Sigmoid colon (tissue), 6 donors: ENCODE measurements at regions not wholly inside any gene's neighbourhood (a gene's known extent, or its start where the extent isn't known, plus 50 kb on each side); places are given as distances from the start of the nearest gene placed in this dataset.

Experiments used
- DNase-seq: peaks from one replicate; pipeline ENCODE4 v3.0.0-alpha.2; 2019
- H3K27ac ChIP-seq, 4 donors: fragments of 200-600 bp; sonication (generic); one replicate each; pipeline ENCODE4 v1.5.1; 2016 to 2019; ENCODE audit warnings: mild to moderate bottlenecking in 1 of 4
- H3K27me3 ChIP-seq, 3 donors: fragments of 200-600 bp; sonication (generic); one replicate each; pipeline ENCODE4 v1.5.1; 2019; ENCODE audit warnings: mild to moderate bottlenecking in 1 of 3
- H3K36me3 ChIP-seq, 4 donors: fragments of 200-600 bp; sonication (generic); one replicate each; pipeline ENCODE4 v1.5.1; 2016 to 2019
- H3K4me1 ChIP-seq, 4 donors: fragments of 200-600 bp; sonication (generic); one replicate each; pipeline ENCODE4 v1.5.1; 2017 to 2019
- H3K4me3 ChIP-seq, 4 donors: fragments of 200-600 bp; sonication (generic); one replicate each; pipeline ENCODE4 v1.5.1; 2017 to 2019; ENCODE audit warnings: mild to moderate bottlenecking in 2 of 4, moderate library complexity in 1 of 4
- H3K9me3 ChIP-seq, 4 donors: fragments of 200-600 bp in 3 of 4; sonication (generic) in 3 of 4; one replicate each; pipeline versions ENCODE4 v1.5.1 to v1.6.1; 2013 to 2019
- EP300 ChIP-seq, 4 donors: sonication (generic); formaldehyde crosslinking; IDR thresholded peaks; one replicate each; pipeline ENCODE4 v1.6.1; 2017; ENCODE audit warnings: antibody characterized with exemption in 4 of 4
- POLR2A ChIP-seq, 2 donors: fragments of 450-650 bp; IDR thresholded peaks; one replicate each; pipeline ENCODE4 v1.6.1; 2016; ENCODE audit warnings: antibody characterized with exemption in 2 of 2, mild to moderate bottlenecking in 2 of 2, moderate library complexity in 2 of 2
- POLR2AphosphoS5 ChIP-seq, 4 donors: sonication (generic); formaldehyde crosslinking; IDR thresholded peaks; one replicate each; pipeline ENCODE4 v1.6.1; 2017; ENCODE audit warnings: antibody characterized with exemption in 4 of 4
- WGBS, 2 donors: extraction: QIAGEN DNeasy Blood & Tissue Kit; methylation state at CpG; one replicate each; pipeline ENCODE4 v1.1.7; 2013; 5-methylcytosine and 5-hydroxymethylcytosine counted together
- intact Hi-C: fragments of 100-400 bp; cut with DNase I; formaldehyde crosslinking; loops from one replicate; pipeline ENCODE4 v1.15.1; 2023
- TF ChIP-seq, protein P1 (sequence below), 4 experiments: fragments of 450-650 bp in 3 of 4; fragments of 200-600 bp in 1 of 4; IDR thresholded peaks; one replicate each; pipeline ENCODE4 v1.5.1; 2016 to 2019; ENCODE audit warnings: antibody characterized with exemption in 4 of 4, mild to moderate bottlenecking in 3 of 4, moderate library complexity in 2 of 4
- donor health status: healthy with polysubstance abuse.
- donor health status: healthy.

DNA sequence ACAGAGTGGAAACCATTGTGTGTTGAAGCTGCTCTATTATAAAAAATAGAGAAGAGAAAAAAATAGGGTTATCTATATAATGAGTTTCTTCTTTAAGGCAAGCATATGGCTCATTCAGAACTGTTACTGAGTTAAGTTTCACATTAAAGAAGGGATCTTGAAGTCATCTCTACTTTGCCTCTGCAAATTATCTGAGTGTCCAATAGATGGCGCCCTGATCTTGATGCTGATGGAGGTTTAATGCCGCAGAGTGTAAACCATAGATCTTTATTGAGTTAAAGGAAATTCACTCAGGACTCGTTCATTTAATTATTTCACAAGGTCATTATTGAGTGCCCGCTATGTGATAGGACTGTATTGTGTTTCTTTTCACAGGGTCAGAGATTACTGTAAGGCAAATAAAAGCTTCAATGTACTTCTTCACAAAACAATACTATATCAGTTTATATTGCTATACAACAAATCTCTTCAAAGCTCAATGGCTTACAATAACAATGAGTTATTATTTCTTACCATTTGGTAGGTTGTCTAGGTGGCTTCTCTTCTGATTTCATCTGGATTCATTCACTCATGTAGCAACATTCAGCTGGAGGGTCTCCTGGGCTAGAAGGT, 171.4 kb downstream of the NSUN3 start:
- no peak overlapping the region for H3K4me3 ChIP-seq
- DNase-seq = no peak
- H3K9me3 ChIP-seq = peaks cover 0 to 4% (median 0%) of the 10 kb centered on the region in 4 donors
- no peak overlapping the region for H3K27ac ChIP-seq
- intact Hi-C loops = no loop called here
- H3K27me3 ChIP-seq = no peaks in the 10 kb centered on the region
- H3K36me3 ChIP-seq = no peaks in the 10 kb centered on the region
- H3K4me1 ChIP-seq = no peaks in the 10 kb centered on the region
- WGBS, 2 donors = 6 to 29% methylated on average over 4 of the region's 4 CpGs
- TF ChIP-seq, protein P1, sequence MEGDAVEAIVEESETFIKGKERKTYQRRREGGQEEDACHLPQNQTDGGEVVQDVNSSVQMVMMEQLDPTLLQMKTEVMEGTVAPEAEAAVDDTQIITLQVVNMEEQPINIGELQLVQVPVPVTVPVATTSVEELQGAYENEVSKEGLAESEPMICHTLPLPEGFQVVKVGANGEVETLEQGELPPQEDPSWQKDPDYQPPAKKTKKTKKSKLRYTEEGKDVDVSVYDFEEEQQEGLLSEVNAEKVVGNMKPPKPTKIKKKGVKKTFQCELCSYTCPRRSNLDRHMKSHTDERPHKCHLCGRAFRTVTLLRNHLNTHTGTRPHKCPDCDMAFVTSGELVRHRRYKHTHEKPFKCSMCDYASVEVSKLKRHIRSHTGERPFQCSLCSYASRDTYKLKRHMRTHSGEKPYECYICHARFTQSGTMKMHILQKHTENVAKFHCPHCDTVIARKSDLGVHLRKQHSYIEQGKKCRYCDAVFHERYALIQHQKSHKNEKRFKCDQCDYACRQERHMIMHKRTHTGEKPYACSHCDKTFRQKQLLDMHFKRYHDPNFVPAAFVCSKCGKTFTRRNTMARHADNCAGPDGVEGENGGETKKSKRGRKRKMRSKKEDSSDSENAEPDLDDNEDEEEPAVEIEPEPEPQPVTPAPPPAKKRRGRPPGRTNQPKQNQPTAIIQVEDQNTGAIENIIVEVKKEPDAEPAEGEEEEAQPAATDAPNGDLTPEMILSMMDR (IDR thresholded peaks at IDR 0.05) = peak in 3 of 4 experiments; percentile 52 to 67 (median 64)
- no peak for TF ChIP-seq EP300 (IDR thresholded peaks at IDR 0.05)

DNA sequence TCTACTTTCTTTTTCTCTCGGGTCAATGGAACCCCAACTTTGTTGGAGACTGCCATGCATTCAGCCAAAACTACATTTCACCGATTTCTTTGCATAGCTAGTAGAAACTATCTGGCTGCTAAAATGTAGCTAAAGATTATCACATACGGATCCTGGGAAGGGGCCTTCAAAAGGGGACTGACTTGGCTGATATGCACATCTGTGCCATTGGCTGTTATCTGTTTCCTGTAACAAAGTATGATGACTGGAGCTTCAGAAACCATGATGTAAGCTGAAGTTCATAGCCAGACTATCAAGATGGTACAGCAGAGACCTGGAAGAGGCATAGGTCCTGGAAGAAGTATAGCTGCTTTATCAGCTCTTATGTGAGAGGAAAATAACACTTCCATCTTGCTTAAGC, 179.1 kb downstream of the NSUN3 start:
- Histone ChIP-seq H3K4me1 (peaks cover 0 to 17% (median 12%) of the 10 kb centered on the region in 4 donors), H3K9me3 (no peaks in the 10 kb centered on the region), H3K36me3 (no peaks in the 10 kb centered on the region), H3K4me3 (no peak overlapping the region), H3K27me3 (no peaks in the 10 kb centered on the region), H3K27ac (no peak overlapping the region)
- intact Hi-C loops = no loop called here
- 76 to 88% methylated on average over 3 of the region's 3 CpGs for WGBS, 2 donors
- no peak for TF ChIP-seq EP300 (IDR thresholded peaks at IDR 0.05)
- no peak for TF ChIP-seq POLR2AphosphoS5 (IDR thresholded peaks at IDR 0.05)
- TF ChIP-seq, protein P1 (IDR thresholded peaks at IDR 0.05) = no peak
- DNase-seq = no peak

DNA sequence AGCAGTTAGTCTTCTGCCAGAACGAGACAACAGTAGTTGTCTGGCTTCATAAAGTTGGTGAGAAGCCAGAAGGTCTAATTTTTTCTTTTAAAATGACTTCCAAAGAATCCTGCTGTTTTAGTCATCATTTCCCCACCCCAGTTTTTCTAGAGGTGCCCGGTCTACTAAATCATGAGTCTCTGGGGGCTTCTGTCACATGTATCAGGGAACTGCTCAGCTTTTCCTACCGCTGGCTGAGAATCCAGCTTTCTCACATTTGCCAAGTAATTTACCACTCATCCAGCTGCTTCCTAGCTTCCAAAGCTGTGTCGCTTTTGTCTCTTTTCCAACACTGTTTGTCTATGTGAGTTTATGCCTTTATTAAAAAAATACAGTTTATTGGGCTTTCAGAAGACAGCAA, 183.3 kb downstream of the NSUN3 start:
- Histone ChIP-seq H3K4me3 (no peak overlapping the region), H3K27me3 (no peaks in the 10 kb centered on the region), H3K9me3 (no peaks in the 10 kb centered on the region), H3K27ac (peak overlapping the region in 3 of 4 donors; percentile 39 to 57 (median 42)), H3K4me1 (peaks cover 0 to 39% (median 15%) of the 10 kb centered on the region in 4 donors), H3K36me3 (no peaks in the 10 kb centered on the region)
- intact Hi-C loops = no loop called here
- TF ChIP-seq POLR2A (IDR thresholded peaks at IDR 0.05) = no peak
- TF ChIP-seq EP300 (IDR thresholded peaks at IDR 0.05) = no peak
- no peak for TF ChIP-seq POLR2AphosphoS5 (IDR thresholded peaks at IDR 0.05)
- TF ChIP-seq, protein P1 (IDR thresholded peaks at IDR 0.05) = no peak
- DNase-seq = no peak
- WGBS, 2 donors = 72 to 74% methylated on average over 4 of the region's 4 CpGs

DNA sequence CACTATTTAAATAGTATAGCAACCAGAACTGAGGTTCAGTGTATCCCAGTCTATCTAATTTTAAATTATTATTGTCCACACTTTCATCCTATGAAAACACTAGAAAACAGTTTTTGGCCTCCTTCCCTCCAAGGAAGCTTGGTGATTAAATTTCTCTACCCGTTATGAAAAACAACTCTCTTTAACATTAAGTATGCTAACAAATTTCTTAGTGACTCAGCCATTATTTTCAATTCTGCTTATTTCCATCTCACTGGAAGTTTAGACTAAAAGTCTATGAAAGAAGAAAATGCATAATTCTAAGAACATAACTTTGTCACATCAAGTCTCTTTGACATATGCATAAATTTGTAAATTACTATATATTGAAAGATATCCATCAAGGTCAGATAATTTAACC, 185.2 kb downstream of the NSUN3 start:
- Histone ChIP-seq H3K9me3 (no peaks in the 10 kb centered on the region), H3K27me3 (no peaks in the 10 kb centered on the region), H3K4me1 (peaks cover 0 to 51% (median 22%) of the 10 kb centered on the region in 4 donors), H3K36me3 (no peaks in the 10 kb centered on the region), H3K4me3 (no peak overlapping the region), H3K27ac (no peak overlapping the region)
- WGBS, 2 donors = 78 to 81% methylated on average over 1 of the region's 1 CpG
- no peak for TF ChIP-seq EP300 (IDR thresholded peaks at IDR 0.05)
- no peak for TF ChIP-seq POLR2A (IDR thresholded peaks at IDR 0.05)
- TF ChIP-seq POLR2AphosphoS5 (IDR thresholded peaks at IDR 0.05) = no peak
- intact Hi-C loops = no loop called here
- DNase-seq = no peak

DNA sequence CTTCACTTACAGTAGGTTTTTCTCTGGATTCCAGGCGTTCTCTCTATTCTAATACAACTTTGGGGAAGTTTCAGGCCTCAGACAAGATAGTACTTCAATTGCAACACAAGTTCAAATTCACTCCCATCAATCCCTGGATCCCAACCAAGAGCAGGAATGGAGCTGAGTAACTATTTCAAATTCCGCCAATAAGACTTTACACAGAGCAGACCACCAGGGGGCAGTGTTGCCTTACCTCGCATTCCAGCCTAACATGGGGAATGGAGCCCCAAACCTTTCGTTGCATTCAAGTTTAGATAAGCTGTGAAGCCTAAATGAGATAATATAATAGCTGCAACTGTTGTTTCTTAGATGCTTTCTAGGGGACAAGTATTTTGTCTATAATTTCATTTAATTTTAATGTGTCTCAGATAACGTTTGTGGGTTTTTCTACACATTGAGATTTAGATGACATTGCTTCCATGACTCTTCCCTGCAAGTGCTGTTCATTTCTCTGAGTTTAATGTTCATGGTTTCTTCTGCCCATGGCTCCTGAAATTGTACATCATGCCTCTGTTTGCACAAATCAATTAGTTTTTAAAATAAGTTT, 186.7 kb downstream of the NSUN3 start:
- Histone ChIP-seq H3K27me3 (no peaks in the 10 kb centered on the region), H3K9me3 (no peaks in the 10 kb centered on the region), H3K36me3 (no peaks in the 10 kb centered on the region), H3K4me1 (peaks cover 0 to 51% (median 22%) of the 10 kb centered on the region in 4 donors), H3K4me3 (no peak overlapping the region), H3K27ac (no peak overlapping the region)
- intact Hi-C loops = no loop called here
- no peak for TF ChIP-seq POLR2AphosphoS5 (IDR thresholded peaks at IDR 0.05)
- TF ChIP-seq, protein P1 (IDR thresholded peaks at IDR 0.05) = peak; percentile 26 to 57 (median 46)
- DNase-seq = peak; percentile 71
- WGBS, 2 donors = 20 to 43% methylated on average over 5 of the region's 5 CpGs
